ENCODE measurements at regions not wholly inside any gene's neighbourhood (a gene's known extent, or its start where the extent isn't known, plus 50 kb on each side); places are given as distances from the start of the nearest gene placed in this dataset.

DNA sequence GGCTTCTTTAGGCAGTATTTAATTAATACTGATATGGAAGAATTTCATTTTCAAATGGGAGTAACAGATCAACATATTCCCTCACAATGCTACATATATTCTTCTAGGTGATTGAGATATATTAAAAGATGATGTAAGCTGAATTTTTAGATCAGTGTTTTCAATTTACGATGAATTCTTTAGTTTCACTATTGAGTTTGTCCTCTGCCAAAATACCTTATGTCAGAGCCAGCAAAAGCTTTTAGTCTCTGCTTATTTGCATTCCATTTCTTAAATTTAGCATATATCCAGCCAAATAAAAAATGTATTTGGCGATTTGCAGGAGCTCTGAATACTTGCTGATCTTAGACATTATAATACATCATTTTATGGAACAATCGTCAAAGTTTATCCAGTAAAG is 144.3 kb downstream of the MOSPD2 start:
- Histone ChIP-seq H4K20me1 (ENCODE audit: insufficient read depth, low read length) (no peaks in the 10 kb centered on the region), H3K27ac (ENCODE audit: low read depth, low read length) (no peak overlapping the region), H3K9ac (ENCODE audit: low read length) (no peak overlapping the region), H3K79me2 (ENCODE audit: insufficient read depth, low read length) (no peaks in the 10 kb centered on the region), H3K4me2 (ENCODE audit: low read length) (no peak overlapping the region), H3K27me3 (ENCODE audit: insufficient read depth, low read length) (no peaks in the 10 kb centered on the region), H3K9me3 (ENCODE audit: insufficient read depth, low read depth, low read length) (no peaks in the 10 kb centered on the region), H2AFZ (ENCODE audit: low read depth, low read length) (no peak overlapping the region), H3K4me3 (ENCODE audit: insufficient read depth, low read depth, low read length) (no peak overlapping the region), H3K36me3 (ENCODE audit: insufficient read depth, low read length) (no peaks in the 10 kb centered on the region), H3K4me1 (ENCODE audit: insufficient read depth, low read length) (no peaks in the 10 kb centered on the region)
- Mint-ChIP-seq H3K36me3 (ENCODE audit: low read depth, unreplicated experiment) (no peaks in the 10 kb centered on the region), H3K9me3 (ENCODE audit: unreplicated experiment) (no peaks in the 10 kb centered on the region), H3K27me3 (ENCODE audit: low read depth, unreplicated experiment) (no peaks in the 10 kb centered on the region), H3K4me3 (ENCODE audit: unreplicated experiment) (no peak overlapping the region), H3K4me1 (ENCODE audit: low read depth, unreplicated experiment) (no peaks in the 10 kb centered on the region), H3K27ac (ENCODE audit: unreplicated experiment) (no peak overlapping the region)
- FAIRE-seq (peak; percentile 66), DNase-seq (ENCODE audit: low read depth) (no peak)
- no peak for TF ChIP-seq EZH2 (IDR thresholded peaks at IDR 0.05; ENCODE audit: insufficient read depth, low read length)
- no peak for TF ChIP-seq CTCF (IDR thresholded peaks at IDR 0.05; ENCODE audit: insufficient read depth, low read depth, low read length)

DNA sequence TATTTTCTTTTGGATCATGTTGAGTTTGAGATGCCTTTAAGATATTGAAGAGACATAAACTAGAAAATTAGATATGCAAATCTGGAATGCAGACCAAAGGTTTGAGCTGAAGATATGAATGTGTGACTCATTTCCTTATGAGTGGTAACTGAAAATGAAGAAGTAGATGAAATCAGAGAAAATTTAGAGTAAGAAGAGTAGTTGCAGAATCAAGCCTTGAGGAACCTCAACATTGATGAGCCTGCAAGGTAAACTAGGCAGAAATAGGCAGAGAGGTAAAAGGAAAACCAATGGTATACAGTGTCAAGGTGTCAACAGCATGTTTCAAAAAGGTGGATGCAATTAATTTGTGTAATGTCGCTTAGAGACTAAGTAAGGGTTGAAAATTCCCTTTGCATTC is 142.8 kb downstream of the MOSPD2 start:
- Mint-ChIP-seq H3K4me3 (ENCODE audit: unreplicated experiment) (no peak overlapping the region), H3K27ac (ENCODE audit: unreplicated experiment) (no peak overlapping the region), H3K4me1 (ENCODE audit: low read depth, unreplicated experiment) (no peaks in the 10 kb centered on the region), H3K27me3 (ENCODE audit: low read depth, unreplicated experiment) (no peaks in the 10 kb centered on the region), H3K36me3 (ENCODE audit: low read depth, unreplicated experiment) (no peaks in the 10 kb centered on the region), H3K9me3 (ENCODE audit: unreplicated experiment) (no peaks in the 10 kb centered on the region)
- Histone ChIP-seq H2AFZ (ENCODE audit: low read depth, low read length) (no peak overlapping the region), H3K27me3 (ENCODE audit: insufficient read depth, low read length) (no peaks in the 10 kb centered on the region), H3K9ac (ENCODE audit: low read length) (no peak overlapping the region), H4K20me1 (ENCODE audit: insufficient read depth, low read length) (no peaks in the 10 kb centered on the region), H3K4me1 (ENCODE audit: insufficient read depth, low read length) (no peaks in the 10 kb centered on the region), H3K27ac (ENCODE audit: low read depth, low read length) (no peak overlapping the region), H3K4me3 (ENCODE audit: insufficient read depth, low read depth, low read length) (no peak overlapping the region), H3K9me3 (ENCODE audit: insufficient read depth, low read depth, low read length) (no peaks in the 10 kb centered on the region), H3K79me2 (ENCODE audit: insufficient read depth, low read length) (no peaks in the 10 kb centered on the region), H3K4me2 (ENCODE audit: low read length) (no peak overlapping the region), H3K36me3 (ENCODE audit: insufficient read depth, low read length) (no peaks in the 10 kb centered on the region)
- FAIRE-seq (no peak), DNase-seq (ENCODE audit: low read depth) (peak; percentile 4)
- TF ChIP-seq CTCF (IDR thresholded peaks at IDR 0.05; ENCODE audit: insufficient read depth, low read depth, low read length): no peak
- no peak for TF ChIP-seq EZH2 (IDR thresholded peaks at IDR 0.05; ENCODE audit: insufficient read depth, low read length)

- FAIRE-seq (no peak), DNase-seq (ENCODE audit: low read depth) (peak; percentile 17)
- TF ChIP-seq CTCF (IDR thresholded peaks at IDR 0.05; ENCODE audit: insufficient read depth, low read depth, low read length) (no peak), EZH2 (IDR thresholded peaks at IDR 0.05; ENCODE audit: insufficient read depth, low read length) (no peak)
- H3K36me3 Mint-ChIP-seq (ENCODE audit: low read depth, unreplicated experiment): no peaks in the 10 kb centered on the region
- Histone ChIP-seq H3K27ac (ENCODE audit: low read depth, low read length) (no peak overlapping the region), H3K79me2 (ENCODE audit: insufficient read depth, low read length) (no peaks in the 10 kb centered on the region), H2AFZ (ENCODE audit: low read depth, low read length) (no peak overlapping the region), H3K36me3 (ENCODE audit: insufficient read depth, low read length) (no peaks in the 10 kb centered on the region), H3K9me3 (ENCODE audit: insufficient read depth, low read depth, low read length) (no peaks in the 10 kb centered on the region), H3K9ac (ENCODE audit: low read length) (no peak overlapping the region), H3K27me3 (ENCODE audit: insufficient read depth, low read length) (no peaks in the 10 kb centered on the region), H3K4me2 (ENCODE audit: low read length) (no peak overlapping the region), H3K4me3 (ENCODE audit: insufficient read depth, low read depth, low read length) (no peak overlapping the region), H4K20me1 (ENCODE audit: insufficient read depth, low read length) (no peaks in the 10 kb centered on the region), H3K4me1 (ENCODE audit: insufficient read depth, low read length) (no peaks in the 10 kb centered on the region)
- no peaks in the 10 kb centered on the region for H3K9me3 Mint-ChIP-seq (ENCODE audit: unreplicated experiment)
- H3K27me3 Mint-ChIP-seq (ENCODE audit: low read depth, unreplicated experiment): no peaks in the 10 kb centered on the region
- no peaks in the 10 kb centered on the region for H3K4me1 Mint-ChIP-seq (ENCODE audit: low read depth, unreplicated experiment)
- H3K4me3 Mint-ChIP-seq (ENCODE audit: unreplicated experiment): no peak overlapping the region
- H3K27ac Mint-ChIP-seq (ENCODE audit: unreplicated experiment): no peak overlapping the region
Measured at GRCh38 chrX:15014281-15014680, 141.1 kb downstream of the MOSPD2 start.

Data from astrocyte (in vitro differentiated cells and primary cell).